Neural cell (in vitro differentiated cells): ENCODE measurements at regions not wholly inside any gene's neighbourhood (a gene's known extent, or its start where the extent isn't known, plus 50 kb on each side); places are given as distances from the start of the nearest gene placed in this dataset.

Experiments used
- H2AFZ ChIP-seq: fragments of 200-600, 300-800 bp; sonication (generic), shearing (Covaris generic); 2 replicates; pipeline ENCODE4 v1.6.0; 2014; ENCODE audit warnings: low read depth, mild to moderate bottlenecking, antibody characterized with exemption, low read length, moderate library complexity
- H3F3A ChIP-seq: fragments of 200-600 bp; shearing (Covaris generic); 2 replicates; pipeline ENCODE4 v1.6.1; 2016; ENCODE audit warnings: mild to moderate bottlenecking, moderate library complexity, mixed read lengths, antibody characterized with exemption, low read length; ENCODE audit not compliant: insufficient read depth, poor library complexity, severe bottlenecking
- H3K27ac ChIP-seq: fragments of 200-600, 300-800 bp; sonication (generic), shearing (Covaris generic); 2 replicates; pipeline ENCODE4 v1.5.1; 2014; ENCODE audit warnings: mild to moderate bottlenecking, low read length, moderate library complexity
- H3K27me3 ChIP-seq: fragments of 300-800, 200-600 bp; sonication (generic), shearing (Covaris generic); 2 replicates; pipeline ENCODE4 v1.6.0; 2014; ENCODE audit warnings: mild to moderate bottlenecking, low read depth, low read length, moderate library complexity; ENCODE audit not compliant: insufficient read depth
- H3K36me3 ChIP-seq: fragments of 300-800, 200-600 bp; sonication (generic), shearing (Covaris generic); 2 replicates; pipeline ENCODE4 v1.5.1; 2014; ENCODE audit warnings: mild to moderate bottlenecking, antibody characterized with exemption, low read length, moderate library complexity; ENCODE audit not compliant: insufficient read depth
- H3K4me2 ChIP-seq: fragments of 300-800, 200-600 bp; sonication (generic), shearing (Covaris generic); 2 replicates; pipeline ENCODE4 v1.6.0; 2014; ENCODE audit warnings: mild to moderate bottlenecking, low read length
- H3K4me3 ChIP-seq: fragments of 300-800, 200-600 bp; sonication (generic), shearing (Covaris generic); 2 replicates; pipeline ENCODE4 v1.5.1; 2014; ENCODE audit warnings: mild to moderate bottlenecking, low read length, moderate library complexity
- H3K79me2 ChIP-seq: fragments of 200-600 bp; shearing (Covaris generic); replicated peaks from 2 replicates; pipeline ENCODE4 v1.6.0; 2014; ENCODE audit warnings: mild to moderate bottlenecking, low read length, moderate library complexity; ENCODE audit not compliant: insufficient read depth
- H3K9ac ChIP-seq: fragments of 300-800, 200-600 bp; sonication (generic), shearing (Covaris generic); 2 replicates; pipeline ENCODE4 v1.6.1; 2016; ENCODE audit warnings: mild to moderate bottlenecking, low read length, mixed read lengths
- H3K9me2 ChIP-seq: fragments of 200-600 bp; shearing (Covaris generic); 2 replicates; pipeline ENCODE4 v1.6.1; 2016; ENCODE audit warnings: mild to moderate bottlenecking, low read length, mixed read lengths; ENCODE audit not compliant: insufficient read depth
- H3K9me3 ChIP-seq: fragments of 200-600, 300-800 bp; sonication (generic), shearing (Covaris generic); 2 replicates; pipeline ENCODE4 v1.6.1; 2016; ENCODE audit warnings: mild to moderate bottlenecking, mixed run types, low read length, moderate library complexity, mixed read lengths
- H4K20me1 ChIP-seq: fragments of 200-600 bp; shearing (Covaris generic); 2 replicates; pipeline ENCODE4 v1.6.1; 2016; ENCODE audit warnings: mild to moderate bottlenecking, mixed run types; ENCODE audit not compliant: insufficient read depth
- EP300 ChIP-seq: fragments of 450-650 bp; conservative IDR thresholded peaks from 2 replicates; pipeline ENCODE4 v1.6.1; 2014; ENCODE audit warnings: antibody characterized with exemption, mild to moderate bottlenecking, moderate library complexity; ENCODE audit not compliant: poor library complexity, severe bottlenecking
- EZH2 ChIP-seq: fragments of 200-600, 300-800 bp; shearing (Covaris generic), sonication (generic); IDR thresholded peaks from 2 replicates; pipeline ENCODE4 v1.6.1; 2014; ENCODE audit warnings: antibody characterized with exemption, low read length, borderline replicate concordance, mild to moderate bottlenecking; ENCODE audit not compliant: insufficient read depth, poor library complexity, severe bottlenecking
- MXI1 ChIP-seq: fragments of 450-650 bp; conservative IDR thresholded peaks from 2 replicates; pipeline ENCODE4 v1.6.1; 2014; ENCODE audit warnings: antibody characterized with exemption, mild to moderate bottlenecking; ENCODE audit not compliant: poor library complexity, severe bottlenecking
- POLR2AphosphoS5 ChIP-seq: IDR thresholded peaks from 2 replicates; pipeline ENCODE4 v1.6.1; 2012
- RAD21 ChIP-seq: fragments of 450-650 bp; conservative IDR thresholded peaks from 2 replicates; pipeline ENCODE4 v1.6.1; 2014; ENCODE audit warnings: antibody characterized with exemption, mild to moderate bottlenecking, moderate library complexity
- SMC3 ChIP-seq: fragments of 450-650 bp; conservative IDR thresholded peaks from 2 replicates; pipeline ENCODE4 v1.6.1; 2014; ENCODE audit warnings: antibody characterized with exemption, mild to moderate bottlenecking, moderate library complexity; ENCODE audit not compliant: poor library complexity
- TAF1 ChIP-seq: IDR thresholded peaks from 2 replicates; pipeline ENCODE4 v1.6.1; 2012; ENCODE audit warnings: low read depth
- TF ChIP-seq, protein P1 (sequence below): fragments of 450-650 bp; IDR thresholded peaks from 2 replicates; pipeline ENCODE4 v1.5.1; 2014; ENCODE audit warnings: antibody characterized with exemption, mild to moderate bottlenecking, moderate library complexity; ENCODE audit not compliant: poor library complexity, severe bottlenecking
- TF ChIP-seq, protein P2 (sequence below): IDR thresholded peaks from 2 replicates; pipeline ENCODE4 v1.6.1; 2012; ENCODE audit warnings: borderline replicate concordance

DNA sequence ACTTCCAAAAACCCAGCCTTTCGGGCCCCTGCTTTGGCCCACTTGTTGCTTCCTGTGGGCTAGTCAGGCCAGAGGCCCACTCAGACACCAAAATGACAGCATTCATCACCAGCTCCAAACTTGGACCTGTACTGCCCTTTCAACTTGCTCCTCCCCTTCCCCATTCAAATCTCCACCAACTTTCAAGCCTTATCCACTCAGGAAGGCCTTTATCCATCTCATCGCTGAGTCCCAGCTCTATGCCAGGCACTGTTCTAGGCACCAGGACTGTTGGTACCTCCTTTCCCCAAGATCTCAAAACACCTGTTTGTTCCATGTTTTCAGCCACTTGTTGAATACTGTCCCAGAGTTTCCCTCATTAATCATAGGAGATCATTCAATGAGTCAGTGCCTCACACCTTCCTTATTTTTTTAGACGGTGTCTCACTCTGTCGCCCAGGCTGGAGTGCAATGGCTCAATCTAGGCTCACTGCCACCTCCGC, 1011.4 kb downstream of the UQCRFS1 start:
- Histone ChIP-seq H3K4me3 (no peak overlapping the region), H3K9ac (no peak overlapping the region), H2AFZ (no peak overlapping the region), H3K4me2 (no peak overlapping the region), H4K20me1 (no peaks in the 10 kb centered on the region), H3K79me2 (no peaks in the 10 kb centered on the region), H3K27ac (no peak overlapping the region), H3F3A (no peaks in the 10 kb centered on the region), H3K36me3 (no peaks in the 10 kb centered on the region), H3K27me3 (no peaks in the 10 kb centered on the region), H3K9me2 (no peaks in the 10 kb centered on the region), H3K9me3 (no peaks in the 10 kb centered on the region)
- TF ChIP-seq, protein P1, sequence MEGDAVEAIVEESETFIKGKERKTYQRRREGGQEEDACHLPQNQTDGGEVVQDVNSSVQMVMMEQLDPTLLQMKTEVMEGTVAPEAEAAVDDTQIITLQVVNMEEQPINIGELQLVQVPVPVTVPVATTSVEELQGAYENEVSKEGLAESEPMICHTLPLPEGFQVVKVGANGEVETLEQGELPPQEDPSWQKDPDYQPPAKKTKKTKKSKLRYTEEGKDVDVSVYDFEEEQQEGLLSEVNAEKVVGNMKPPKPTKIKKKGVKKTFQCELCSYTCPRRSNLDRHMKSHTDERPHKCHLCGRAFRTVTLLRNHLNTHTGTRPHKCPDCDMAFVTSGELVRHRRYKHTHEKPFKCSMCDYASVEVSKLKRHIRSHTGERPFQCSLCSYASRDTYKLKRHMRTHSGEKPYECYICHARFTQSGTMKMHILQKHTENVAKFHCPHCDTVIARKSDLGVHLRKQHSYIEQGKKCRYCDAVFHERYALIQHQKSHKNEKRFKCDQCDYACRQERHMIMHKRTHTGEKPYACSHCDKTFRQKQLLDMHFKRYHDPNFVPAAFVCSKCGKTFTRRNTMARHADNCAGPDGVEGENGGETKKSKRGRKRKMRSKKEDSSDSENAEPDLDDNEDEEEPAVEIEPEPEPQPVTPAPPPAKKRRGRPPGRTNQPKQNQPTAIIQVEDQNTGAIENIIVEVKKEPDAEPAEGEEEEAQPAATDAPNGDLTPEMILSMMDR: no peak
- no peak for TF ChIP-seq TAF1
- no peak for TF ChIP-seq RAD21
- no peak for TF ChIP-seq EZH2
- no peak for TF ChIP-seq SMC3
- no peak for TF ChIP-seq EP300
- no peak for TF ChIP-seq MXI1
- TF ChIP-seq POLR2AphosphoS5: no peak
- TF ChIP-seq, protein P2, sequence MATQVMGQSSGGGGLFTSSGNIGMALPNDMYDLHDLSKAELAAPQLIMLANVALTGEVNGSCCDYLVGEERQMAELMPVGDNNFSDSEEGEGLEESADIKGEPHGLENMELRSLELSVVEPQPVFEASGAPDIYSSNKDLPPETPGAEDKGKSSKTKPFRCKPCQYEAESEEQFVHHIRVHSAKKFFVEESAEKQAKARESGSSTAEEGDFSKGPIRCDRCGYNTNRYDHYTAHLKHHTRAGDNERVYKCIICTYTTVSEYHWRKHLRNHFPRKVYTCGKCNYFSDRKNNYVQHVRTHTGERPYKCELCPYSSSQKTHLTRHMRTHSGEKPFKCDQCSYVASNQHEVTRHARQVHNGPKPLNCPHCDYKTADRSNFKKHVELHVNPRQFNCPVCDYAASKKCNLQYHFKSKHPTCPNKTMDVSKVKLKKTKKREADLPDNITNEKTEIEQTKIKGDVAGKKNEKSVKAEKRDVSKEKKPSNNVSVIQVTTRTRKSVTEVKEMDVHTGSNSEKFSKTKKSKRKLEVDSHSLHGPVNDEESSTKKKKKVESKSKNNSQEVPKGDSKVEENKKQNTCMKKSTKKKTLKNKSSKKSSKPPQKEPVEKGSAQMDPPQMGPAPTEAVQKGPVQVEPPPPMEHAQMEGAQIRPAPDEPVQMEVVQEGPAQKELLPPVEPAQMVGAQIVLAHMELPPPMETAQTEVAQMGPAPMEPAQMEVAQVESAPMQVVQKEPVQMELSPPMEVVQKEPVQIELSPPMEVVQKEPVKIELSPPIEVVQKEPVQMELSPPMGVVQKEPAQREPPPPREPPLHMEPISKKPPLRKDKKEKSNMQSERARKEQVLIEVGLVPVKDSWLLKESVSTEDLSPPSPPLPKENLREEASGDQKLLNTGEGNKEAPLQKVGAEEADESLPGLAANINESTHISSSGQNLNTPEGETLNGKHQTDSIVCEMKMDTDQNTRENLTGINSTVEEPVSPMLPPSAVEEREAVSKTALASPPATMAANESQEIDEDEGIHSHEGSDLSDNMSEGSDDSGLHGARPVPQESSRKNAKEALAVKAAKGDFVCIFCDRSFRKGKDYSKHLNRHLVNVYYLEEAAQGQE: no peak

DNA sequence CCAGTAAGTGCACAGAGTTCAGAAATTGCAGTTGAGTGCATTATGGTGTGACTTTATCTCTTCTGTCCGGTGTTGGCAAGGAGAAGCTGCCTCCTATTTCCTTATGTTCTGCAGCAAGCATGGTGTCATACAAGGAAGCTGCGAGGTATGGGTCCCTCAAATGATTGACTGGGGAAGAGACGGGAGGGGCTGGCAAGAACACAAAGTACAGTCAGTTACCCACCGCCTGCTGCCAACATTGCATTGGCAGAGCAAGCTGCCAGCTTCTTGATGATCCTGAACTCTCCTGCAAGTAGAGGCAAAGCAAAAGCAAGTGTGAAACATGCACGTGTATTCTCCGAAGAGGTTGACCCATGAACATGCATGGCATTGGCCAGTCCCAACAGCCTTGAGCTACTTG, 1013.6 kb downstream of the UQCRFS1 start:
- Histone ChIP-seq H3K4me3 (no peak overlapping the region), H3K27ac (no peak overlapping the region), H3K9me3 (no peaks in the 10 kb centered on the region)

More for the DNA sequence above, 1013.6 kb downstream of the UQCRFS1 start:
- Histone ChIP-seq H3K79me2 (no peaks in the 10 kb centered on the region), H3K9ac (no peak overlapping the region), H2AFZ (no peak overlapping the region), H3K4me2 (no peak overlapping the region), H3K9me2 (no peaks in the 10 kb centered on the region), H4K20me1 (no peaks in the 10 kb centered on the region), H3K27me3 (no peaks in the 10 kb centered on the region), H3F3A (no peaks in the 10 kb centered on the region), H3K36me3 (no peaks in the 10 kb centered on the region)
- no peak for TF ChIP-seq MXI1
- no peak for TF ChIP-seq TAF1
- TF ChIP-seq, protein P1: no peak
- TF ChIP-seq POLR2AphosphoS5: no peak
- TF ChIP-seq SMC3: no peak
- TF ChIP-seq, protein P2: no peak
- no peak for TF ChIP-seq RAD21
- TF ChIP-seq EZH2: no peak
- no peak for TF ChIP-seq EP300
